Cardiac fibroblast (primary cell): ENCODE measurements at regions not wholly inside any gene's neighbourhood (a gene's known extent, or its start where the extent isn't known, plus 50 kb on each side); places are given as distances from the start of the nearest gene placed in this dataset.
"Not testable (repeated sequence)": the region's sequence is repeated elsewhere in the genome, so short reads cannot be mapped to it uniquely, and the experiment has no call there.

Source experiments
- DNase-seq, 2 donors: peaks; one replicate each; pipeline versions ENCODE4 v3.0.0 to v3.0.0-alpha.2; 2010; ENCODE audit warnings: low read depth in 2 of 2
- H3K4me3 ChIP-seq, 2 donors: replicated peaks in 1 of 2; 1 replicate in 1 of 2; 2 replicates in 1 of 2; pipeline ENCODE4 v1.5.1; 2011; ENCODE audit warnings: low read depth in 2 of 2, low read length in 2 of 2, mild to moderate bottlenecking in 2 of 2, moderate library complexity in 1 of 2
- CTCF ChIP-seq: IDR thresholded peaks from one replicate; pipeline ENCODE4 v1.5.1; 2011; ENCODE audit warnings: low read depth, mild to moderate bottlenecking, low read length, inconsistent platforms

DNA sequence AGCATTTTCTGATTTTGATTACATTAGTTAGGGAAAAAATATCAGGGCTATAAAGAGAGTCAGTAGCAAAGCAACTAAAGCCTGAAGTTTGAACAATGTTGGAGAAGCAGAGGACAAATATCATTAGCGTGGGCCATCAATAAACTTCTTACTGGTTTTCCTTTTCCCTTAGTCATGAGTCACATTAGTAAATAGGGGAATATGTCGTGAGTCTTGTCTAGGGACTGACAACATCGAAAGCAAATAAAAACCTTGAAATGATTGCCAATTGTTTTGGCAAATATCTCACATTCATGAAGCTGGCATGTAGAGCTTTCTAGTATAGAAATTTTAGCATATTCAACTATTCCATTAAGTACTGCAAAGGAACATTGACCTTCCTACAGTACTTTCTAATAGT, 806.0 kb upstream of the SORCS1 start:
- no peak for DNase-seq
- no peak overlapping the region for H3K4me3 ChIP-seq
- no peak for TF ChIP-seq CTCF

GRCh38 chr10:107969936-107970335, 805.4 kb upstream of the SORCS1 start:
- DNase-seq, result no peak
- H3K4me3 ChIP-seq, result no peak overlapping the region
- TF ChIP-seq CTCF, result no peak

DNA sequence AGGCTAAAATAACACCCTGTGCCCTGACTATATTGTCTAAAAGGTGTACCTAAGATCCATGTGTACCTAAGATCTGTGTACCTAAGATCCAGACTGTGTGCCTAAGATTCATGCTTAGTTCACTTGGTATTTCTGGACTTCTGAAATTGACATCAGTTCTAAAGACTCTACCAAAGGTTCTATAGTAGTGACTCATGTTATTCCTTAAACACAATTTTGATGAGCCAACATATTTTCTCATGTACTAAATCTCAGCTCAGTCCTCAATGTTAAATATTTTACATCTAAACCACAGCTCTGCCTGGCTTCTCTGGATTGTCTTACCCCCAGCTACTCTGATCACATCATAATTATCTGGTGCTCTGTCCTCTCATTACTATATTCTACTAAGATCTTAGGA, 802.3 kb upstream of the SORCS1 start:
- DNase-seq, result no peak
- no peak overlapping the region for H3K4me3 ChIP-seq
- TF ChIP-seq CTCF, result no peak

GRCh38 chr10:107952649-107953556, 788.4 kb upstream of the SORCS1 start:
- no peak for TF ChIP-seq CTCF
- no peak overlapping the region for H3K4me3 ChIP-seq
- DNase-seq, result no peak

DNA sequence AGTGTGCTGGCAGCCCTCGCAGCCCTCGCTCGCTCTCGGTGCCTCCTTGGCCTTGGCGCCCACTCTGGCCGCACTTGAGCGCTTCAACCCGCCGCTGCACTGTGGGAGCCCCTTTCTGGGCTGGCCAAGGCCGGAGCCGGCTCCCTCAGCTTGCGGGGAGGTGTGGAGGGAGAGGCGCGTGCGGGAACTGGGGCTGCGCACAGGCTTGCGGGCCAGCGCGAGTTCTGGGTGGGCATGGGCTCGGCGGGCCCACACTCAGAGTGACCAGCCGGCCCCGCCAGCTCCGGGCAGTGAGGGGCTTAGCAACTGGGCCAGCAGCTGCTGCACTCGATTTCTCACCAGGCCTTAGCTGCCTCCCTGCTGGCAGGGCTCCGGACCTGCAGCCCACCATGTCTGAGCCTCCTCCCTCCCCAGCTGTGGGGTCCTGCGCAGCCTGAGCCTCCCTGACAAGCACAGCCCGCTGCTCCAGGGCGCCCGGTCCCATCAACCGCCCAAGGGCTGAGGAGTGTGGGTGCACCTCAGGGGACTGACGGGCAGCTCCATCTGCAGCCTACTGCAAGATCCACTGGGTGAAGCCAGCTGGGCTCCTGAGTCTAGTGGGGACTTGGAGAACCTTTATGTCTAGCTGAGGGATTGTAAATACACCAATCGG, 786.0 kb upstream of the SORCS1 start:
- not testable (repeated sequence) for H3K4me3 ChIP-seq, DNase-seq

DNA sequence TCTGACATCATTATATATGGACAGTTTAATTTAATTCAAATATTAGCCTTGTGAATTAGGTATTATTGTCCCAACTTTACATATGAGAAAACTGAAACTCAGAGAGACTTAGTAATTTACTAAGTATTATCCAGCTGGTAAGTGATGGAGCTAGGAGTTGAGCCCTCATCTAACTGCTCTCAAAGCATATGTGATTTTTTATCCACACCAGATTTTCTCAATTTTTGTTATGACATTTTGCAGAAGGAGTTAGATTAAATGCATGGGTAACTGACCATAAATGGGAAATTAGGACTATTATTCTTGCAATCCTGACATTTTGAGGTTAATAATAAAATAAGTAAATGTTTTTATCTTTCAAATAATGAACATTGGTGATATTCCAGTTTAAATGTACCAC, 778.3 kb upstream of the SORCS1 start:
- no peak overlapping the region for H3K4me3 ChIP-seq
- no peak for DNase-seq
- TF ChIP-seq CTCF, result no peak

GRCh38 chr10:107933076-107933475, 768.6 kb upstream of the SORCS1 start:
- TF ChIP-seq CTCF, result no peak
- DNase-seq, result no peak

More at GRCh38 chr10:107933076-107933475, 768.6 kb upstream of the SORCS1 start:
- H3K4me3 ChIP-seq, result no peak overlapping the region
